DMS114 treated with DMSO at 0.1 percent for 48 hours (cell line): ENCODE measurements at regions not wholly inside any gene's neighbourhood (a gene's known extent, or its start where the extent isn't known, plus 50 kb on each side); places are given as distances from the start of the nearest gene placed in this dataset.

Source experiments
- DNase-seq: peaks from one replicate; lab custom pipeline; 2025; ENCODE audit not compliant: unreplicated experiment; lab: John Stamatoyannopoulos, UW

DNA sequence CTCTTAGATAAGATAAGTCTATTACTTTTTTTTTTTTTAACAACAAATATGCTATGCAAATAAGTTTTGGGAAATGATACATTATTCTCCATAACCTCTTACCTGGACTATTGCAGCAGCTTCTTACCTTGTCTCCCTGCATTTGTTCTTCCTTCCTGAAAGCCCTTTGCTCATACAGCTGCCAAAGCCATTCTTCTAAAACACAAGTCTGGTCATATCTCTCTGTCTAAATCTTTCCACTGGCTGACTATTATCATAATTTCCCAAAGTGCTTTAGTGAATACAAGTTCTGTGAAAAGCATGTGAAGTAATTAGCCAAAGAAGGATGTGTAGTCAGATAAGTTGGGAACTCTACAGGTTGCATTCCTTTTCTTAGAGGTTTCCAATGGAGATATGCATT is 115.4 kb upstream of the CNTLN start:
- no peak for DNase-seq

GRCh38 chr9:17018540-17019196 is 116.2 kb upstream of the CNTLN start:
- DNase-seq = no peak

DNA sequence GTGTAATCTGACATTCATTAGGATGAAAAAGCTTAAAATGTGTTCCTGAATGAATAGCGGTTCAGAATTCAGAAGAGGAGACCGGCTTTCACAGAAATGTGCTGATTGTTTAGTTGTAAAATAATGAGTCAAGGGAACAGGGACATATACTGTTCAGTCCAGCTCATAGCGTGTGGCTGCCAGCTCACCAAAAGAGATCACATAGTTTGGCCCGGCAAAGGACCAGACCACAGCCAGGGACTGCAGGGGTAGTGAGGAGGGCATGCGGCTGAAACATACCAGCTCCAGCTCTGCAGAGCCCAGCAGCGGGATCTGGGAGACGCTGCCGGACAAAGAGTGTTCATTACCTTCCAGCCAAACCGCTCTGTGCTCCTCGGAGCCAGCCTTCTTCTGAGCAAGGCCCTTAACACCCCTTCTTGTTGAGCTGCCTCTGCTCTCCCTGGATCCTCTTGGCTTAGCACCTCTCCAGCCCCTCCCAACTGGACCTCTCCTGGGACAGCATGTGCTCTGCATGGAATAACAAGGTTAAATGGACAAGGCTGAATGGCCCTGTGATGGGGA is 116.8 kb upstream of the CNTLN start:
- no peak for DNase-seq

DNA sequence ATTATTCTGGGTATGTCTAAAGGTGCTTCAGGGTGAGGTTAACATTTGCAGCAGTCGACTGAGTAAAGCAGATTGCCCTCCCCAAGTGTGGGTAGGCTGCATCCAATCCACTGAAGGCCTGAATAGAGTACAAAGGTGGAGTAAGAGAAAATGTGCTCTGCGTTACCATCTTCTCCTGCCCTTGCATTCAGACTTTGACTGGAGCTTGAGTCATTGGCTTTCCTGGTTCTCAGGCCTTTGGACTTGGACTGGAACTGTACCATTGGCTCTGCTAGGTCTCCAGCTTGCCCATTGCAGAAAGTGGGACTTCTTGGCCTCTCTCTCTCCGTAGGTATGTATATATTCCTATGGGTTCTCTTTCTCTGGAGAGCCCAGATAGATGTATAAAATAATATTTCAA is 120.9 kb upstream of the CNTLN start:
- no peak for DNase-seq

GRCh38 chr9:17013010-17013409 is 121.8 kb upstream of the CNTLN start:
- DNase-seq = no peak

DNA sequence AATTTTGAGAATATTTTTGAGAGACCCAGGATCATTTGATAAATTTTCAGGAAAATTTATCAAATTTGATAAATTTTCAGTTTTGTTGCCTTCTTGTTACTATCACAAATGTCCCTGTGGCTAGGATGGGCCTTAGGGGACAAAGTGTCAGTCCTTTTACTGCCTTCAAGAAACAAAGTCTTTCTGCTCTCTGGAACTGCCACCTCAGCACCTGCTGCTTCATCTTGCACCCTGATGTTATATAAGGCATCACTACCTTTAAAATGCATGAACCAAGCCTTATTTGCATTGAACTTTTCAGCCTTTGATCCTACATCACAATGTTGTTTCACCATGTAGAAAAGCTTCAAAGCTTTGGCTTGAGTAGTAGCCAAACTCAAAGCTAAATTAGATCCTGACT is 123.0 kb upstream of the CNTLN start:
- no peak for DNase-seq

DNA sequence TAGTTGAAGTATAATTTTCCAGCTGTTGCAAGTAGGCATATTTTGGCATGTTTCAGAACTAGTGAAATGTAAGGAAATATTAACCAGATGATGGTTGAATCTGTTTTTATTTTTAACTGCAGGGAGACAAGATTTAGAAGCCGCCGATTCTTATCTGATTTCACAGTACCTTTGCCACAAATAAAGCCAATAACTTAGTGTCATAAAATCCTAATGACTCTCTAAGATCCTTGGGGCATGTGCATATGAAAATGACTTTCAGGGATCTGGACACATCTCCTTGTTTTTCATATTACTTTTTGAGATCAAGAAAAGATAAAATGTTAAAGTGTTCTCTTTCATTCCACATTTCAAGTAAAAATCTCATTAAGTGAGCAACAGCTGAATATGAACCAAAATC is 125.8 kb upstream of the CNTLN start:
- no peak for DNase-seq

DNA sequence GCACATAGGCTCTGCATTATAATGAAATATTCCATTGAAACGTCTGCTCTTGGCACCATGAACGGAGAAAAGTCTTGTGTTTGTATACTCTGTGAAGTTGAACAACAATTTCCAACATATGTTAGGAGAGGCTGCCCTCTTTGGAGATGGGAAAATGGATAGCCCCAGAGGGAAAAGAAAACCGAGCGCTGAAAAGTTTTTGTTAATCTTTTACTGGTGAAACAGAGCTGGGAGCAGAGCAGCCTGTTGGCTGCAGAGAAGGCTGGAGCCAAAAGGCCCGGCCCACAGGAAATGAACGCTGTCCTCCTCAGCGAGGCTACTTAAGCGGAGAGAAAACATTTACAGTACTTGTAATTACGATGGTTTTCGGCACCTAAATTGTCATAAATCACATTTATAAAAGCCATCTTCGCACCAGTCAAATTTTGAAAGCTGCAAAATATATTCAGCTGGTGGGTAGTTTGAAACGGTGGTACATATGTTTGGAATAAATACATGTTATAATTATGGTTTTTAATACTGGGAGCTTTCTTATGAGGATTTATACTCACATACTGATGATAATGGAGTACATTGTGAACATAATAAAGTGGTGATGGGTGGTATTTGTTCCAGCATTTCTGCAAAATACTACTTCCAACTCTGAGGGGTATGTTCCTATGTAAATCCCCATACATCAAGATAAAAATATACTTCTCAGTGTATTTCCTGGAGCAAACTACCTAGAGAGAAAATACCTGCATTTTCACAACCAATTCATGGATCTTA is 129.6 kb upstream of the CNTLN start:
- DNase-seq = no peak

GRCh38 chr9:17004500-17004899 is 130.3 kb upstream of the CNTLN start:
- DNase-seq = no peak

- no peak for DNase-seq
These were observed 131.1 kb upstream of the CNTLN start for GRCh38 chr9:17003576-17004240.

- no peak for DNase-seq
These were observed 126.5 kb upstream of the BNC2 start for GRCh38 chr9:16996901-16997491.

DNA sequence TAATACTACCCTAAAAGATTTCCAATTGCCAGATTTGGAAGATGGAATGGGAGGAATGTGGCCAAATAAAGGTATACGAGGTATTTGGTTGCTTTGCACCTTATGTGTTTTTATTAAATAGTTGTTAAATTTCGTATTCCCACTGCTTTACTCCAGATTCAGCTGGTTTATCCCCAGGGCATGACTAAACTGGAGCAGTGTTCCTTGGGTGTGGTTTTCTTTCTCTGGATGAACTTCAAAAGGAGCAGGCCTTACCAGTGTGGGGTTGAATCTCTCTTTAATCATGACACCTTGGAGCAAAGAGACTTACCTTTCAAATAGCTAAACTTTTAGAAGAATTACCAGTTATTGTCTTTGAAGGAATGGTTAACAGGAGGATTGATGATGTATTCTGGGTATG is 121.7 kb upstream of the BNC2 start:
- no peak for DNase-seq

- no peak for DNase-seq
These were observed 116.6 kb upstream of the BNC2 start for GRCh38 chr9:16987026-16987425.

DNA sequence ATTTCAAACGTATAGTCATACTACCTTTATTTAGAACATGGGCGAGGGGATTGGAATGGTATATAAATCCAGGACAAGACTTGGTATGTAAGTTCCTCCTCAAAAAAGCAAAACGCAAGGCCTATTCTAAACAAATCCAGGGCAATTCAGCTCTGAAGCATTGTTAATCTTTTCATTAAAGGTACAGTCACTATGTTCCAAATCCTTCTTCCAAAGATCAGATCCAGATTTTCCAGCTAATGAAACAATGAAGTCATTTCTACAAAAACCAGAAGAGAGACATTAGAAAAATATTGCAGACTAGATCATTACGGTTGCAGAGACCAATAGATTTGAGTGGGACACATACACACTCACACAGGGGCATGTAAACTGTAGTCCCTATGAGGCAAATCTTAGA is 116.1 kb upstream of the BNC2 start:
- no peak for DNase-seq

DNA sequence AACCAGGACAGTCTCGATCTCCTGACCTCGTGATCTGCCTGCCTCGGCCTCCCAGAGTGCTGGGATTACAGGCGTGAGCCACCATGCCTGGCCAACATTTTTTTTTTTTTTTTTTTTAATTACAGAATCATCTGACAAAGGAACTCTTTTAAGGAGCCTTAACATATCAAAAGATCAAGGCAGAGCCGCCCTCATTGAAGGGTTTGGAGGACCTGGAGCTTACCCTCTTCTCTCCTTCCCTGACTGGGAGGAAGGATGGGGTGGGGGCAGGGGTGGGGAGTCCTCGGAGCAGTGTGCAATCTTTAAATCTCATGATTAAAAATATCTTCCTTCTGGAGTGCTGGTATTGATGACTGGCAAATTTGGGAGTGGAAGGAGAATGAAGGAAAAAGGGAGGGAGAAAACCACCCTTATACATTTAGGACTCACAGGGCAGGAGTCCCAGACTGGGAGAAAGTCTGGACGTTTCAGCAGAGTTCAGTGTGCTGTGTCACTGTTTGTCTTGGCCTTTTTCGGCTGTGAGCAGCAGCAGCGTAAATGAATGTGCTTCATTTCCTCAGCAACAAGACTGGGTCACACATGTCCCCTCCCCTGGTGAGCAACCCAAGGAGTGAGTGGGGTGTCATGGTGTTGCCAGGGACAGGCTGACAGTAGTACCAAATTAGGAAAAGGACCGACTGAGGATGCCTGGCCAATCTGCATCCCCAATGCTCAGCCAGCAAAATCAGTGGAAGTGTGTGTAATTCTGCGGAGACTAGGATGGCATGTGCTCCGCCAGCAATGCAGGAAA is 115.3 kb upstream of the BNC2 start:
- DNase-seq = no peak

- no peak for DNase-seq
These were observed 112.4 kb upstream of the BNC2 start for GRCh38 chr9:16982780-16983310.

- DNase-seq = no peak
These were observed 106.0 kb upstream of the BNC2 start for GRCh38 chr9:16976427-16976826.

GRCh38 chr9:16974436-16974835 is 104.0 kb upstream of the BNC2 start:
- no peak for DNase-seq

DNA sequence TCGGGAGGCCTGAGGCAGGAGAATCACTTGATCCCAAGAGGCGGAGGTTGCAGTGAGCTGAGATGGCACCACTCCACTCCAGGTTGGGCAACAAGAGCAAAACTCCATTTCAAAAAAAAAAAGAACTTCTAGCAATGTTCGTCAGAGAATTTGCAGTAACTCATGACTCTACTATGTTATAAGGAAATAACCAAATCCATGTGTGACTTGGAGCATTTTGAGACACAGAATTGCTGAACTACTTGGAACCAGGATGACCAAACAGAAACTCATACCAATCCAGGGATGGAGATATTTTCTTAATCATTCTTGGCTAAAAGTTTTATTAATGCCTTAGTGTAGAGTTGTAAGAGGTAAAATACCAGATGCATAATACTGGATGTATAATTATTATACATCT is 99.9 kb upstream of the BNC2 start:
- no peak for DNase-seq

DNA sequence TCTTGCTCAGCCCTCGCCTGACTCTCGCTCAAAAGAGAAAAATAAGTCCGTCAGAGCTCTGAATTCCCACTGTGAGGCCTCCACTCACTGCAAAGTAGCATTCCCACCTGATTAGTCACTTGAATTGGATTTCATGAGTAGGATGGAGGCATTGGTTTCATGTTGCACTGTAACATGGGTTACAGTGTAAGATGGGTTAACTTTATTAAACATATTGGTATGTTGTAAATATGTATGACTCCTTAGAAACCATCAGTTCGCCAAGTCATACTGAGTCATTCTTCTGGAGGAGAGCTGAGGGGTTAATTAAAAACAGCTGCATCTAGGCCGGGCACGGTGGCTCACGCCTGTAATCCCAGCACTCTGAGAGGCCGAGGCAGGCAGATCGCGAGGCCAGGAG is 93.8 kb upstream of the BNC2 start:
- no peak for DNase-seq

- DNase-seq = no peak
These were observed 89.6 kb upstream of the BNC2 start for GRCh38 chr9:16960084-16960483.
